ENCODE measurements at regions not wholly inside any gene's neighbourhood (a gene's known extent, or its start where the extent isn't known, plus 50 kb on each side); places are given as distances from the start of the nearest gene placed in this dataset.

GRCh38 chr22:23403152-23403719 lies 176.9 kb downstream of the IGLL1 start:
- H3K4me2 ChIP-seq (ENCODE audit: low read length): peak overlapping the region; percentile 66
- H3K27me3 ChIP-seq (ENCODE audit: insufficient read depth, low read length): peaks cover 3% of the 10 kb centered on the region; the same call in 1 of the 2 replicates
- BruUV-seq (replicated peaks): no TSS peak
- ChIA-PET CTCF (interaction anchor here (0.6 kb wide), 2 partner anchors 17 to 987 kb away, joined by 3 read pairs; no protein-coding TSS in a partner anchor), RAD21 (ENCODE audit: low non-redundant PET in 1 of 2, low total read pairs in 2 of 2, uncharacterized antibody in 2 of 2, unreplicated experiment in 2 of 2) (no interaction called here), POLR2A (no interaction called here)
- H3K36me3 ChIP-seq (ENCODE audit: control insufficient read depth in 1 of 2, insufficient read depth in 2 of 2, low read length in 2 of 2): no peaks in the 10 kb centered on the region
- peak overlapping the region; percentile 49; the same call in 1 of the 2 replicates for H3K27ac ChIP-seq (ENCODE audit: low read depth, low read length)
- H3K9ac ChIP-seq (ENCODE audit: low read length): peak overlapping the region; percentile 45
- no peaks in the 10 kb centered on the region for H4K20me1 ChIP-seq (ENCODE audit: insufficient read depth)
- ATAC-seq: no peak
- no peaks in the 10 kb centered on the region for H3K79me2 ChIP-seq (ENCODE audit: insufficient read depth, low read length)
- peak overlapping the region; percentile 20 to 44; a peak in 3 of 4 replicates for H3K4me3 ChIP-seq (replicated peaks in 1 of 2; ENCODE audit: low read depth in 1 of 2, low read length in 2 of 2)
- H2AFZ ChIP-seq (ENCODE audit: low read depth, low read length, poor library complexity, severe bottlenecking): no peak overlapping the region
- intact Hi-C loops (cut with micrococcal nuclease): loop anchor here (2.0 kb wide), 1 partner anchor 136 kb away; no protein-coding TSS in a partner anchor
- peaks cover 11 to 17% of the 10 kb centered on the region in 2 experiments; a peak in 3 of 4 replicates for H3K4me1 ChIP-seq (ENCODE audit: control insufficient read depth in 1 of 2, insufficient read depth in 2 of 2, low read length in 2 of 2)
- no peaks in the 10 kb centered on the region for H3K9me2 ChIP-seq (ENCODE audit: insufficient read depth)
- no peaks in the 10 kb centered on the region for H3K9me3 ChIP-seq (ENCODE audit: control insufficient read depth in 1 of 2, insufficient read depth in 1 of 2, low read depth in 1 of 2, low read length in 2 of 2)
- no peak for TF ChIP-seq CTCF (IDR thresholded peaks at IDR 0.05 in 2 of 3, conservative IDR thresholded peaks at IDR 0.05 in 1 of 3; ENCODE audit: borderline replicate concordance in 1 of 3, insufficient read depth in 1 of 3, low read depth in 2 of 3, low read length in 2 of 3)
- TF ChIP-seq REST (IDR thresholded peaks at IDR 0.05; ENCODE audit: low read depth): no peak
- TF ChIP-seq EZH2 (IDR thresholded peaks at IDR 0.05): no peak
- no peak for TF ChIP-seq CEBPB (IDR thresholded peaks at IDR 0.05; ENCODE audit: low read depth)
- no peak for TF ChIP-seq ELF1 (IDR thresholded peaks at IDR 0.05; ENCODE audit: borderline replicate concordance, low read depth)
- TF ChIP-seq ATF3 (IDR thresholded peaks at IDR 0.05): no peak
- no peak for TF ChIP-seq POLR2AphosphoS5 (IDR thresholded peaks at IDR 0.05; ENCODE audit: low read depth, low read length)
- no peak for TF ChIP-seq SRF (IDR thresholded peaks at IDR 0.05; ENCODE audit: low read depth)
- TF ChIP-seq ZFX (IDR thresholded peaks at IDR 0.05): no peak
- DNase-seq (ENCODE audit: low read depth, low spot score): no peak
